ENCODE measurements at regions not wholly inside any gene's neighbourhood (a gene's known extent, or its start where the extent isn't known, plus 50 kb on each side); places are given as distances from the start of the nearest gene placed in this dataset.

GRCh38 chr13:106172176-106172905 lies 363.1 kb downstream of the EFNB2 start:
- no peak for TF ChIP-seq CTCF (IDR thresholded peaks at IDR 0.05; ENCODE audit: control extremely low read depth, extremely low read depth, low read depth, missing control alignments)
- POLR2A ChIA-PET = no interaction called here
- DNase-seq (ENCODE audit: extremely low spot score) = no peak
- CTCF ChIA-PET = interaction anchor here (1.0 to 2.0 kb wide), 2 partner anchors 9 to 13 kb away, joined by 3 to 7 read pairs; no protein-coding TSS in a partner anchor

- ChIA-PET POLR2A (no interaction called here), CTCF (interaction anchor here (1.4 kb wide), 1 partner anchor 9 kb away, joined by 3 read pairs; no protein-coding TSS in a partner anchor)
- no peak for TF ChIP-seq CTCF (IDR thresholded peaks at IDR 0.05; ENCODE audit: control extremely low read depth, extremely low read depth, low read depth, missing control alignments)
- no peak for DNase-seq (ENCODE audit: extremely low spot score)
These were observed 372.0 kb downstream of the EFNB2 start for GRCh38 chr13:106163426-106163825.

GRCh38 chr13:106161146-106161545 lies 374.3 kb downstream of the EFNB2 start:
- POLR2A ChIA-PET = no interaction called here
- DNase-seq (ENCODE audit: extremely low spot score) = no peak
- CTCF ChIA-PET = interaction anchor here (1.3 to 1.4 kb wide), 2 partner anchors 8 to 17 kb away, joined by 5 read pairs; no protein-coding TSS in a partner anchor
- TF ChIP-seq CTCF (IDR thresholded peaks at IDR 0.05; ENCODE audit: control extremely low read depth, extremely low read depth, low read depth, missing control alignments) = no peak

GRCh38 chr13:106159295-106160195 lies 375.9 kb downstream of the EFNB2 start:
- ChIA-PET CTCF (interaction anchor here (0.7 to 1.8 kb wide), 4 partner anchors 13 to 371 kb away, joined by 3 to 7 read pairs (median 4); no protein-coding TSS in a partner anchor), POLR2A (no interaction called here)
- DNase-seq (ENCODE audit: extremely low spot score) = no peak
- TF ChIP-seq CTCF (IDR thresholded peaks at IDR 0.05; ENCODE audit: control extremely low read depth, extremely low read depth, low read depth, missing control alignments) = no peak

- POLR2A ChIA-PET = no interaction called here
- DNase-seq (ENCODE audit: extremely low spot score) = no peak
- no peak for TF ChIP-seq CTCF (IDR thresholded peaks at IDR 0.05; ENCODE audit: control extremely low read depth, extremely low read depth, low read depth, missing control alignments)
- CTCF ChIA-PET = no interaction called here
These were observed 379.0 kb downstream of the EFNB2 start for GRCh38 chr13:106156468-106156867.

GRCh38 chr13:106155411-106155810 lies 380.1 kb downstream of the EFNB2 start:
- no peak for TF ChIP-seq CTCF (IDR thresholded peaks at IDR 0.05; ENCODE audit: control extremely low read depth, extremely low read depth, low read depth, missing control alignments)
- POLR2A ChIA-PET = no interaction called here
- CTCF ChIA-PET = interaction anchor here (1.0 kb wide), 1 partner anchor 23 kb away, joined by 3 read pairs; no protein-coding TSS in a partner anchor
- DNase-seq (ENCODE audit: extremely low spot score) = no peak
